ENCODE measurements at regions not wholly inside any gene's neighbourhood (a gene's known extent, or its start where the extent isn't known, plus 50 kb on each side); places are given as distances from the start of the nearest gene placed in this dataset.

DNA sequence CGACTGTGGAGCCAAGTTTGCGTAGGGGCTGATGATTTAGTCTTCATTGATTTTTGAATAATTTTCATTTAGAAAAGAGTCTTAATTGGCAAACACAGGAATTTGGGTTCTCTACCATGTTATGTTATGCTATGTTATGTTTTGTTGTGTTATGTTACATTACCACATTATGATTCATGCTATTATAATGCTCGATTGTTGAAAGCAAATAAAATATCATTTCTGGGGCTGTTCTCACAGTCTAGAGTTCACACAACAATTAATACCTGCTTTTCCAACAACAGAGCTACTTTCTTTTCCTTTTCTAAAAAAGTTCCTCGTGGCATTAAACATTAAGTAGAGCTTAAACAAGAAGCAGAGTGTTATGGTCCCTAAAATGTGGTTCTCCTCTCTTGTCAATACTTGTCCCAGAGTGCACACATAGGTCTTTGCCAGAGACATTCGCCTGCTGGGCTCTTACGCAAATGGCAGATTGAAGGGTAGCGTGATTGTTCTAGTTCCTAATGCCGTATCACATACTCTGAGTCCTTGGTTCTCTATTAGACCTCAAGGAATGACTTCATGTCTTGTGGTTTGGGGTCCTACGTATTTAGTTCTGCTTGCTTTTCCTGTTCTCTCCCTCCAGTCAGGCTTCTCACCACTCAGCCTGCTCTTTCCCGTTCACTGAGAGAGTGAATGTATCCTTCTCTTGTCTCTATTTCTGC, 370.3 kb downstream of the CD109 start:
- H3K9me3 Mint-ChIP-seq (ENCODE audit: unreplicated experiment), result peaks cover 5% of the 10 kb centered on the region
- no peak for DNase-seq (ENCODE audit: extremely low spot score, unreplicated experiment)
- no peaks in the 10 kb centered on the region for H3K27me3 Mint-ChIP-seq (ENCODE audit: unreplicated experiment)
- H3K27ac Mint-ChIP-seq (ENCODE audit: unreplicated experiment), result no peak overlapping the region
- no peak for TF ChIP-seq CTCF (IDR thresholded peaks at IDR 0.05)
- H3K36me3 Mint-ChIP-seq (ENCODE audit: unreplicated experiment), result no peaks in the 10 kb centered on the region
- H3K4me3 Mint-ChIP-seq (ENCODE audit: unreplicated experiment), result no peak overlapping the region
- peaks cover 22% of the 10 kb centered on the region for H3K4me1 Mint-ChIP-seq (ENCODE audit: unreplicated experiment)

- Mint-ChIP-seq H3K4me3 (ENCODE audit: unreplicated experiment) (no peak overlapping the region), H3K9me3 (ENCODE audit: unreplicated experiment) (peaks cover 5% of the 10 kb centered on the region), H3K4me1 (ENCODE audit: unreplicated experiment) (peaks cover 22% of the 10 kb centered on the region), H3K27me3 (ENCODE audit: unreplicated experiment) (no peaks in the 10 kb centered on the region), H3K36me3 (ENCODE audit: unreplicated experiment) (no peaks in the 10 kb centered on the region), H3K27ac (ENCODE audit: unreplicated experiment) (no peak overlapping the region)
- no peak for TF ChIP-seq CTCF (IDR thresholded peaks at IDR 0.05)
- DNase-seq (ENCODE audit: extremely low spot score, unreplicated experiment), result no peak
Measured at GRCh38 chr6:74065705-74066104, 369.7 kb downstream of the CD109 start.

- H3K27ac Mint-ChIP-seq (ENCODE audit: unreplicated experiment), result no peak overlapping the region
- no peak overlapping the region for H3K4me3 Mint-ChIP-seq (ENCODE audit: unreplicated experiment)
- no peak for TF ChIP-seq CTCF (IDR thresholded peaks at IDR 0.05)
- peaks cover 19% of the 10 kb centered on the region for H3K4me1 Mint-ChIP-seq (ENCODE audit: unreplicated experiment)
- no peaks in the 10 kb centered on the region for H3K36me3 Mint-ChIP-seq (ENCODE audit: unreplicated experiment)
- no peaks in the 10 kb centered on the region for H3K27me3 Mint-ChIP-seq (ENCODE audit: unreplicated experiment)
- H3K9me3 Mint-ChIP-seq (ENCODE audit: unreplicated experiment), result peaks cover 5% of the 10 kb centered on the region
- DNase-seq (ENCODE audit: extremely low spot score, unreplicated experiment), result no peak
Measured at GRCh38 chr6:74063391-74063790, 367.4 kb downstream of the CD109 start.

DNA sequence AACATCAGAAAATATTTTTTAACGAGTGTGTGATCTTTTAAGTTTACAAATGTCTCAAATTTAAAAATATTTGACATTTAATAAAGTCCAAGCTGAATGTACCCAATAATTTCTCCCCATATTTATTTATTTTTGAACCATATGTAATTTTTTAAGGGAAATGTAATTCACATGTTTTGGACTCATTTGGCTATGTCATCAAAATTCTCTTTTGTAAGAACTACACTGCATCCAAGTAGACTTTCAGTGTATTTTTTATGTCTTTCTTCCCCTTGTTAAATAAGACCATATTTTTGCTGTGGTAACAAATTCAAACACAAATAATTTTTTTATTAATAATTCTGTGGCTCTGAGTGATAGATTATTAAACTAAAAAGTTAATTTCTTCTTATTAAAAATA, 365.2 kb downstream of the CD109 start:
- H3K9me3 Mint-ChIP-seq (ENCODE audit: unreplicated experiment), result no peaks in the 10 kb centered on the region
- no peaks in the 10 kb centered on the region for H3K36me3 Mint-ChIP-seq (ENCODE audit: unreplicated experiment)
- no peak for TF ChIP-seq CTCF (IDR thresholded peaks at IDR 0.05)
- no peak for DNase-seq (ENCODE audit: extremely low spot score, unreplicated experiment)
- H3K4me3 Mint-ChIP-seq (ENCODE audit: unreplicated experiment), result no peak overlapping the region
- peaks cover 13% of the 10 kb centered on the region for H3K4me1 Mint-ChIP-seq (ENCODE audit: unreplicated experiment)
- no peak overlapping the region for H3K27ac Mint-ChIP-seq (ENCODE audit: unreplicated experiment)
- H3K27me3 Mint-ChIP-seq (ENCODE audit: unreplicated experiment), result peaks cover 2% of the 10 kb centered on the region

GRCh38 chr6:74060354-74060753, 364.4 kb downstream of the CD109 start:
- no peak for DNase-seq (ENCODE audit: extremely low spot score, unreplicated experiment)
- no peak for TF ChIP-seq CTCF (IDR thresholded peaks at IDR 0.05)
- Mint-ChIP-seq H3K27ac (ENCODE audit: unreplicated experiment) (no peak overlapping the region), H3K4me1 (ENCODE audit: unreplicated experiment) (peaks cover 5% of the 10 kb centered on the region), H3K4me3 (ENCODE audit: unreplicated experiment) (no peak overlapping the region), H3K27me3 (ENCODE audit: unreplicated experiment) (peaks cover 6% of the 10 kb centered on the region), H3K36me3 (ENCODE audit: unreplicated experiment) (no peaks in the 10 kb centered on the region), H3K9me3 (ENCODE audit: unreplicated experiment) (no peaks in the 10 kb centered on the region)
